ENCODE measurements at regions not wholly inside any gene's neighbourhood (a gene's known extent, or its start where the extent isn't known, plus 50 kb on each side); places are given as distances from the start of the nearest gene placed in this dataset.

DNA sequence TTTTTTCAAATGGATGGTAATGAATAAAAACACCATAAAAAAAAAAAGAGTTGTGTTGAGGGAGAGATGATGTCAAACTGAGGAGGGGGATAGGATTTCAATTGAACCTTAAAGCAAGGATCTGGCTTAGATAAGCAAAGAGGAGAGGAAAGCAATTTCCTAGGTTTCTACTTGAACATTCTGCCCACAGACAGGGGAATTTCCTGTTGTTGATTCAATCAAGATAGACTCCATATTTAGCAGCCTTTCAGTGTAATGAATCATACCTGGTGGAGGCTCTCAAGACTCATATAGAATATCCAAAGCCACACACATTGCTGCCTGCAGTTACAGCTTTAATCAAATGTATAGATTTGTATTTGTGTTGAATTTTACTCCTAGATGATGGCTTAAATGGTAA, 294.4 kb upstream of the PIK3C3 start:
- no peak overlapping the region for H3K4me3 ChIP-seq (ENCODE audit: insufficient read depth in 1 of 2, low read depth in 1 of 2, low read length in 2 of 2)
- no peak overlapping the region for H3K9ac ChIP-seq (ENCODE audit: low read length)
- H4K91ac ChIP-seq (ENCODE audit: low read length), result no peak overlapping the region
- H3K4me1 ChIP-seq (ENCODE audit: control insufficient read depth, insufficient read depth, low read depth, low read length), result no peaks in the 10 kb centered on the region
- no peak overlapping the region for H3K18ac ChIP-seq (ENCODE audit: low read depth in 1 of 2, low read length in 2 of 2)
- no peaks in the 10 kb centered on the region for H3K36me3 ChIP-seq (ENCODE audit: control insufficient read depth in 1 of 2, insufficient read depth in 2 of 2, low read depth in 1 of 2, low read length in 2 of 2)
- no peak overlapping the region for H3K14ac ChIP-seq (ENCODE audit: low read length in 2 of 2)
- H2BK120ac ChIP-seq (ENCODE audit: low read depth, low read length), result no peak overlapping the region
- H2AFZ ChIP-seq (ENCODE audit: low read depth, low read length), result no peak overlapping the region
- no peaks in the 10 kb centered on the region for H3K79me1 ChIP-seq (replicated peaks; ENCODE audit: low read length, poor library complexity, severe bottlenecking)
- no peak overlapping the region for H2AK5ac ChIP-seq (ENCODE audit: low read length, severe bottlenecking)
- peaks cover 3% of the 10 kb centered on the region for H3K9me3 ChIP-seq (ENCODE audit: control insufficient read depth, low read length)
- H3K23ac ChIP-seq (ENCODE audit: low read length in 2 of 2), result no peak overlapping the region
- H2BK12ac ChIP-seq (ENCODE audit: low read length in 2 of 2), result no peak overlapping the region
- H3K27ac ChIP-seq (ENCODE audit: low read length, poor library complexity, severe bottlenecking), result no peak overlapping the region
- H4K8ac ChIP-seq (ENCODE audit: low read length), result no peak overlapping the region
- H3K4ac ChIP-seq (ENCODE audit: low read depth in 1 of 2, low read length in 2 of 2), result no peak overlapping the region
- peak; percentile 18 for DNase-seq
- no peak overlapping the region for H2BK15ac ChIP-seq (ENCODE audit: low read depth, poor library complexity, severe bottlenecking)
- H3K27me3 ChIP-seq (ENCODE audit: control insufficient read depth in 1 of 2, insufficient read depth in 1 of 2, low read length in 2 of 2), result no peaks in the 10 kb centered on the region
- no peak overlapping the region for H3K4me2 ChIP-seq (ENCODE audit: low read length, poor library complexity, severe bottlenecking)
- no peak overlapping the region for H2BK5ac ChIP-seq (ENCODE audit: low read depth, low read length, poor library complexity, severe bottlenecking)

DNA sequence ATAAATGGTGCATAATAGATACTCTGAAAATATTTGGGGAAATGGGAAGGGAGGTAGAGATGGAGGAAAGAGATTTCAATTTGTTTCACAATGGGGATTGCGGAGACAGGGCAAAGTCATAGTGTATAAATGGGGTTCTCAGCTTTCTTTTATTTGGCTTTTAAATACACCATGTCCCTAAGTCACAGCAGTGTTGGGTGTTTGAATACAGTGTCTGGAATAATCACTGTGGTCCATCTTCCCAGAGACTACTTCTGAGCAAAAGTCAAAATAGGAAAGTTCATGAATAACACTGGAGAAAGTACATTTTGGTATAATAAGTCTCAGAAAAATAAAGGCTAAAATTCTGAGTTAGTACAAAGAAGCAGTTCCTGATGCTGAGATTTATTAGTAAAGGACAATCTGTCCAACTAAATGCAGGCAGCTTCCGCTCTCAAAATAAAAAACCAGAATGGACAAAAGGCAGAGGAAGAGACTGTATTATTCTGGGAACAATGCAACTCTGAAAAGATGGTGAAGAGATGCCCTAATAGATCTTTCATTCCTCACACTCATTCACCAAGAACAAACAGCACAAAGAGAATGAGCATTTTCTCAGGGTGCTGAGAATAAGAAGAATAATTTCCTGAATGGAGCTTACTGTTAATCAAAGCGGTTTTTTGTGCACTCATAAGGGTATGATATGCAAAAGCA, 295.4 kb upstream of the PIK3C3 start:
- no peaks in the 10 kb centered on the region for H3K9me3 ChIP-seq (ENCODE audit: control insufficient read depth, low read length)
- no peak overlapping the region for H4K8ac ChIP-seq (ENCODE audit: low read length)
- no peaks in the 10 kb centered on the region for H3K79me1 ChIP-seq (replicated peaks; ENCODE audit: low read length, poor library complexity, severe bottlenecking)
- H3K27me3 ChIP-seq (ENCODE audit: control insufficient read depth in 1 of 2, insufficient read depth in 1 of 2, low read length in 2 of 2), result no peaks in the 10 kb centered on the region
- H2BK120ac ChIP-seq (ENCODE audit: low read depth, low read length), result no peak overlapping the region
- H2AK5ac ChIP-seq (ENCODE audit: low read length, severe bottlenecking), result no peak overlapping the region
- no peak overlapping the region for H3K4me2 ChIP-seq (ENCODE audit: low read length, poor library complexity, severe bottlenecking)
- H3K4me3 ChIP-seq (ENCODE audit: insufficient read depth in 1 of 2, low read depth in 1 of 2, low read length in 2 of 2), result no peak overlapping the region
- H4K91ac ChIP-seq (ENCODE audit: low read length), result no peak overlapping the region
- no peak overlapping the region for H2BK15ac ChIP-seq (ENCODE audit: low read depth, poor library complexity, severe bottlenecking)
- H2BK5ac ChIP-seq (ENCODE audit: low read depth, low read length, poor library complexity, severe bottlenecking), result no peak overlapping the region
- H3K4ac ChIP-seq (ENCODE audit: low read depth in 1 of 2, low read length in 2 of 2), result no peak overlapping the region
- no peaks in the 10 kb centered on the region for H3K36me3 ChIP-seq (ENCODE audit: control insufficient read depth in 1 of 2, insufficient read depth in 2 of 2, low read depth in 1 of 2, low read length in 2 of 2)
- no peak overlapping the region for H2BK12ac ChIP-seq (ENCODE audit: low read length in 2 of 2)
- no peak overlapping the region for H2AFZ ChIP-seq (ENCODE audit: low read depth, low read length)
- H3K23ac ChIP-seq (ENCODE audit: low read length in 2 of 2), result no peak overlapping the region
- 81% methylated on average over 3 of the region's 3 CpGs for WGBS
- H3K9ac ChIP-seq (ENCODE audit: low read length), result no peak overlapping the region
- H3K18ac ChIP-seq (ENCODE audit: low read depth in 1 of 2, low read length in 2 of 2), result no peak overlapping the region
- no peak overlapping the region for H3K14ac ChIP-seq (ENCODE audit: low read length in 2 of 2)
- no peak for DNase-seq
- no peaks in the 10 kb centered on the region for H3K4me1 ChIP-seq (ENCODE audit: control insufficient read depth, insufficient read depth, low read depth, low read length)
- no peak overlapping the region for H3K27ac ChIP-seq (ENCODE audit: low read length, poor library complexity, severe bottlenecking)

DNA sequence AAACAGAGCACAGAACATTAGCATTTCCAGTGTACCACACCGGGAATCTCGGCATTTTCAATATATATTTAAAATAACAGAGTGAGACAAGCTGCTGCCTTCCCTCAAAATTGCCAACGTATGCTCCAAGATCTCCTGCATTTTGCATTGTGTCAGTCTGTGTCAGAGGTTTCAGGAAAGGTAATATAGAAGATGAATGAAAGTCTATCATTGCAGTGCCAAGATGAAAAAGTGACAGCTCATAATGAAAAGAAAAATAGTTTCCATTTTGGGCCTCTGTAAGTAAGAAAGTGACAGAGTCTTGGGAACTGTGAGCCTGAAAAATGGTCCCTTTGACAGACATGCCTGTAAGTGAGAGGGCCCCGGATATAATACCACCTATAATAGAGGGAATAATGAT, 297.8 kb upstream of the PIK3C3 start:
- no peak overlapping the region for H2AFZ ChIP-seq (ENCODE audit: low read depth, low read length)
- no peak overlapping the region for H3K4ac ChIP-seq (ENCODE audit: low read depth in 1 of 2, low read length in 2 of 2)
- H3K79me1 ChIP-seq (replicated peaks; ENCODE audit: low read length, poor library complexity, severe bottlenecking), result no peaks in the 10 kb centered on the region
- H2AK5ac ChIP-seq (ENCODE audit: low read length, severe bottlenecking), result no peak overlapping the region
- no peak overlapping the region for H3K23ac ChIP-seq (ENCODE audit: low read length in 2 of 2)
- H3K36me3 ChIP-seq (ENCODE audit: control insufficient read depth in 1 of 2, insufficient read depth in 2 of 2, low read depth in 1 of 2, low read length in 2 of 2), result no peaks in the 10 kb centered on the region
- H3K9ac ChIP-seq (ENCODE audit: low read length), result no peak overlapping the region
- H3K14ac ChIP-seq (ENCODE audit: low read length in 2 of 2), result no peak overlapping the region
- H3K4me1 ChIP-seq (ENCODE audit: control insufficient read depth, insufficient read depth, low read depth, low read length), result no peaks in the 10 kb centered on the region
- no peak overlapping the region for H2BK5ac ChIP-seq (ENCODE audit: low read depth, low read length, poor library complexity, severe bottlenecking)
- no peak overlapping the region for H3K18ac ChIP-seq (ENCODE audit: low read depth in 1 of 2, low read length in 2 of 2)
- 100% methylated on average over 3 of the region's 4 CpGs for WGBS
- H3K4me3 ChIP-seq (ENCODE audit: insufficient read depth in 1 of 2, low read depth in 1 of 2, low read length in 2 of 2), result no peak overlapping the region
- no peak overlapping the region for H2BK12ac ChIP-seq (ENCODE audit: low read length in 2 of 2)
- no peaks in the 10 kb centered on the region for H3K27me3 ChIP-seq (ENCODE audit: control insufficient read depth in 1 of 2, insufficient read depth in 1 of 2, low read length in 2 of 2)
- H4K91ac ChIP-seq (ENCODE audit: low read length), result no peak overlapping the region
- no peak overlapping the region for H4K8ac ChIP-seq (ENCODE audit: low read length)
- H3K4me2 ChIP-seq (ENCODE audit: low read length, poor library complexity, severe bottlenecking), result no peak overlapping the region
- no peak overlapping the region for H2BK120ac ChIP-seq (ENCODE audit: low read depth, low read length)
- H2BK15ac ChIP-seq (ENCODE audit: low read depth, poor library complexity, severe bottlenecking), result no peak overlapping the region
- no peak for DNase-seq
- no peak overlapping the region for H3K27ac ChIP-seq (ENCODE audit: low read length, poor library complexity, severe bottlenecking)
- H3K9me3 ChIP-seq (ENCODE audit: control insufficient read depth, low read length), result no peaks in the 10 kb centered on the region

DNA sequence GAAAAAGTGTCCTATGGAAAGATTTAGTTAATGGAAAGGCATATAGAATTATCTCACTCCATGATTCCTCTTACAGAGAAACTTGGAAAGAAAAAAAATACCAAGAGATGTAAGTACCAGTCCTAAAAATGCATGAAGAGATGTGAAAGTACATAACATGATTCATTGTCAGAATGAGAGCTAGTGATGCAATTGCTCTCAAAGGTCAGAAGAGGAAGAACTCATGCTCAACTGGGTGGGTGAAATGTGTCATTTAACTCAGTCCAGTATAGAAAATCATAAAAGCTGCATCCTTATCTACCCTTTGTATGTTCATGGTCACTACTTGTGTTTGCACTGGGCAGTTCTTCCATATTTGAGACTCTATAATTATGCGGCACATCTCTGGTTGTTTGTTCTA, 300.0 kb upstream of the PIK3C3 start:
- Histone ChIP-seq H3K4me2 (ENCODE audit: low read length, poor library complexity, severe bottlenecking) (no peak overlapping the region), H2BK12ac (ENCODE audit: low read length in 2 of 2) (no peak overlapping the region), H3K18ac (ENCODE audit: low read depth in 1 of 2, low read length in 2 of 2) (no peak overlapping the region), H3K9me3 (ENCODE audit: control insufficient read depth, low read length) (no peaks in the 10 kb centered on the region), H4K91ac (ENCODE audit: low read length) (no peak overlapping the region), H3K36me3 (ENCODE audit: control insufficient read depth in 1 of 2, insufficient read depth in 2 of 2, low read depth in 1 of 2, low read length in 2 of 2) (no peaks in the 10 kb centered on the region), H4K8ac (ENCODE audit: low read length) (no peak overlapping the region), H3K14ac (ENCODE audit: low read length in 2 of 2) (no peak overlapping the region), H3K27me3 (ENCODE audit: control insufficient read depth in 1 of 2, insufficient read depth in 1 of 2, low read length in 2 of 2) (no peaks in the 10 kb centered on the region), H2AK5ac (ENCODE audit: low read length, severe bottlenecking) (no peak overlapping the region), H2AFZ (ENCODE audit: low read depth, low read length) (no peak overlapping the region), H3K27ac (ENCODE audit: low read length, poor library complexity, severe bottlenecking) (no peak overlapping the region), H3K4me1 (ENCODE audit: control insufficient read depth, insufficient read depth, low read depth, low read length) (no peaks in the 10 kb centered on the region), H3K79me1 (replicated peaks; ENCODE audit: low read length, poor library complexity, severe bottlenecking) (no peaks in the 10 kb centered on the region), H3K4me3 (ENCODE audit: insufficient read depth in 1 of 2, low read depth in 1 of 2, low read length in 2 of 2) (no peak overlapping the region), H3K9ac (ENCODE audit: low read length) (no peak overlapping the region), H2BK5ac (ENCODE audit: low read depth, low read length, poor library complexity, severe bottlenecking) (no peak overlapping the region), H3K23ac (ENCODE audit: low read length in 2 of 2) (no peak overlapping the region), H2BK15ac (ENCODE audit: low read depth, poor library complexity, severe bottlenecking) (no peak overlapping the region), H2BK120ac (ENCODE audit: low read depth, low read length) (no peak overlapping the region), H3K4ac (ENCODE audit: low read depth in 1 of 2, low read length in 2 of 2) (no peak overlapping the region)
- DNase-seq, result peak; percentile 37
- 97% methylated on average over 1 of the region's 1 CpG for WGBS
